KBM-7 (cell line): ENCODE measurements at regions not wholly inside any gene's neighbourhood (a gene's known extent, or its start where the extent isn't known, plus 50 kb on each side); places are given as distances from the start of the nearest gene placed in this dataset.

Experiments
- DNase-seq: peaks from one replicate; pipeline ENCODE4 v3.0.0-alpha.2; 2015
- in situ Hi-C: fragments of 300-500 bp; cut with MboI; formaldehyde crosslinking; loops from 2 replicates; pipeline ENCODE4 v1.14.3; 2020; ENCODE audit warnings: low sequenced_read_pairs, low pct_unique_long_range_greater_than_20kb, mixed read lengths

DNA sequence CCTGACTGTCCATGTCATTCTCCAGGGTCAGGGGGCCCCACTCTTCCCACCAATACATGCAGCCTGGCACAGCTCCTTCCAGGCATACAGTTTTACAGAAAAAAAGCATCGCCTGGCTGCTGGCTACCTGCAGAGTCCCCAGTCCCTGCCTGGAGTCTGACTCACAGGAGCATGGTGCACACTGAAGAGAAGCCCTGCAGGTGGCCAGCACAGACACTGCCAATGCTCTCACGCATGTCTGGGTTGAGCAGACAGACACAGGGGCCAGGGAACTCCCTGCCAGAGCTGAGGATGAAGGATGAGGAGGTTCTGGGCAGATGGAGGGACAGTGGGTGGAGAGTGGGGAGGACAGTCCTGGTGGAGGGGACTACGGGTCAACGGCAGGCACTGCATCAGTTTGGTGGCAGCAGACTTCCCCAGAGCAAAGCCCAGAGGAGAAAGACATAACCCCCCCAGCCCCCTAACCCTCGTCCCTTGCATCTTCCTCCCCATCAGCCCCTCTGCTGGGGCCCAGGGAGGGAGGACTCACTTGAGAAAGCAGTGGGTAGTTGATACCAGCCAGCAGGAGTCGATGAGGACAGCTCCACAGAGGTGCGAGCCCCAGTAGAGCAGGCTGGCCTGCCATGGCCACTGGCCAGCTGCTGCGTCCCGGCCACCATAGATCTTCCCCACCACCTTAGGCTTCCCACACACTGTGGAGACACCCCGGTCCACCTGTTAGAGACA, 72.9 kb upstream of the SPTLC1 start:
- DNase-seq: no peak
- in situ Hi-C loops: no loop called here

DNA sequence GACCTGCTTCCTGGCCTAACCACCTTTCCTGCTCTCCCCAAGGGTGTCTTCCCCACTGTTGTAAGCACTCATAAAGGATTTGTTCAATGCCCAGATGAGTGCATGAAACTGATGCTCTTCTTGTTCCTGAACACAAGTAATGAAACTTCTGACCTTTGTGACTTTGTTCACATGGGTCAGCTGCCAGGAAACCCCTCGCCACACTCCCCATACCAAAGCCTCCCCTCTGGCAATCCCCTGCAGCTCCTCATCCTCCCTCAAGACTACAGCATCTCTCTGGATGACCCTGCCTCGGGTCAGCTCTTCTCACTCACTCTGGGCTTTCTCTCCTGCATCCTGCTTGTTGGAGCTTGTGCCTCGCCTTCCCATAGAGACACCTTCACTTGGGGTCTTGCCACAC, 72.2 kb upstream of the SPTLC1 start:
- in situ Hi-C loops: no loop called here

DNA sequence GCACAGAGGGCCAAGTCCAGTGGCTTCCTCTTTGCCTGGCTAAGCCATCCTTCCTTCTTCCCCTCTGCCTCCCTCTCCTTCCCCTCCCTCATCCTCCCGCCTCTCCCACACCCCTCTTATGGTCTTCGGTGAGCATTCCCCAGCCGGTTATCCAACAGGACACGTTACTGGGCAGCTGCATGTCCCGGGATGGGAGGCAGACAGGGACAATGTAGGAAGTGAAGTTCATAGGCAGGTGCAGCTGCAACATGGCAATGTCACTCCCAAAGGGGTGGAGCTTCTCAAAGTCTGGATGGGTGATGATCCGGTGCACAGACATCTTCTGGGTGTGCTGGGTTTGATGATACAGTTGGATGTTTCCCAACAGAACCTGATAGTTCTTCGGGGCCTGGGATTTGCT, 71.4 kb upstream of the SPTLC1 start:
- in situ Hi-C loops: no loop called here
- no peak for DNase-seq

More for the DNA sequence above, 72.2 kb upstream of the SPTLC1 start:
- no peak for DNase-seq

DNA sequence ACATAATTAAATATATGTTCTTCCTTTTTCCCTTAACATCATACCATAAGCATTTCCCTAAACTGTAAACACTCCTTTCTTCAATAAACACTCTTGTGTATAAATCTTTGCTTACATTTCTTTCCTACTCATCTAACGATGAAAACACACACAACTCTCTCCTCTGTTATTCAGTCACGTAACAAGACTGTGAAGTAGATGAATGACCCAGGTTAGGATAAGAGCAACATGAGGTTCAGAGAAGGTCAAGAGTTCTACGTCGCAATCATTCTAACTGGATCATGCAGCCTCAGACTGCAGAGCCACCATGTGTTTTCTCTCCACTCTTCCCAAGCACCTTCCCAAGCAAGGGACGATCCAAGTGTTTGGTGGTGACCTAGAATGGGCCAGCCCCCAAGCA, 70.5 kb upstream of the SPTLC1 start:
- DNase-seq: no peak
- in situ Hi-C loops: no loop called here

DNA sequence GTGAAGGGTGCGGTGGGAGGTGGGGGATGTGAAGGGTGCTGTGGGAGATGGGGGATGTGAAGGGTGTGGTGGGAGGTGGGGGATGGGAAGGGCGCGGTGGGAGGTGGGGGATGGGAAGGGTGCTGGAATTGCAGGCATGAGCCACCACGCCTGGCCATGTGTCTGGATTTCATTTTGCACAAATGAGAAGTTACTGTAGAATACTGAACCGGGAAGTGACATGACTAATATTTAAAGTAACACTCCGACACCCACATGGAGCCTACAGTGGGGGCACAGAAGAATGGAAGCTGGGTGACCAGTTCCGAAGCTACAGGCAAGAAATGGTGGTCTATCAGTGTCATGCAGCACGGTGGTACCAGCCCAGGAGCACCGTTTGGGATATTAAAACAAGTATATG, 69.9 kb upstream of the SPTLC1 start:
- in situ Hi-C loops: no loop called here
- DNase-seq: no peak

DNA sequence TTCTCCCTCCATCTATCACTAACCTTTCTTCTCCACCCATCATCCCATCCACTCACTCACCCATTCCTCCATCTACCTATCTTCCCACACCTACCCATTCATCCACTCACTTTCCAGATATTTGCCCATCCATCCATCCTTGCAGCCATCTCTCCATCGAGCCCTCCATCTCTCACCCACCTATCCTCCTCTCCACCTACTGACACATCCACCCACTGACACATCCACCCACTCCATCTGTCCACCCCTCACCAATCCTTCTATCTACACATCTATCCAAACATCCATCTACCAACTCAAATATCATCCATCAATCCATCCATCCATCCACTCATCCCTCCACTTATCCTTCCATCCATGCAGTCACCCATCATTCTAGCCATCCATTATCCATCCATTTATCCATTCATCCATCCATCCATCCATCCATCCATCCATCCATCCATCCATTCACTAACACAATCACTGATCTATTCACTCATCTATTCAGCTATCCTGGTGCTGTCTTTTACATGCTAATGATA, 68.9 kb upstream of the SPTLC1 start:
- in situ Hi-C loops: no loop called here
- DNase-seq: no peak

DNA sequence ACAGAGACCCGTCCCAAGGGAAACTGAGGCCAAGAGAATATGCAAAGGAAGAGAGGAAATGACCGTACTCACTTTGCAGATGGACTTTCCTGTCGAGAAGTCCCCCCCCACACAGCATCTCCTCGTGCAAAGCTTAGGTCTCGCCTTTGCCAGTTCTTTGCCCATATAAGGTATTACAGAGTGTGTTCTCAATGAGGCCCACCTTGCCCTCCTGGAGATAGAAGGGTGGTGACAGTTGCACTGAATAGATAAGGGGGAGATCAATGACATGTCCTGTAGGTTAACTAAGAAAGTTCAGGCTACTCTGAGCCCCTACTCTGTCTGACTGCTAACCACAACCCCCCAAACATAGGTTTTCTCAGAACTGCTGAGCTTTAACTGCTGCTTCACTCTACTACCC, 68.2 kb upstream of the SPTLC1 start:
- in situ Hi-C loops: no loop called here

DNA sequence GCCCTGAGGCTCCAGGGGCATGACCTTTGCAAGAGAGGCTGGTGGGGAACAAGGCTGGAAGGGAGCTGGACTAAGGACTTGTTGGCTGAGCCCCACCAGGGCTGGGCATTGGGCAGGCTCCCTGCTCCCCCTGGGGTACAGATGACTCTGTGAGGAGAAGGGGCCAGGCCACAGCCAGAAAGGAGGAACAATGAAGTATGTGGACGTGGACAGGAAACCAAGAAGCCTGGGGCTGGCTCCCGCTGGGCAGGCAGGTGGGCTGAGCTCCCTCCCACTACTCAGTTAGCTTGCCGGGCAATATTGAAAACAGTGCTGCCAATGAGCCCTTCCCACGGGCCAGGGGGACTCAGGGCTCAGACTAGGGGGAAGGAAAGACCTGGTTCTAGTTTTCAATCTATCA, 66.1 kb upstream of the SPTLC1 start:
- peak; percentile 52 for DNase-seq
- in situ Hi-C loops: no loop called here

More for the DNA sequence above, 68.2 kb upstream of the SPTLC1 start:
- no peak for DNase-seq

DNA sequence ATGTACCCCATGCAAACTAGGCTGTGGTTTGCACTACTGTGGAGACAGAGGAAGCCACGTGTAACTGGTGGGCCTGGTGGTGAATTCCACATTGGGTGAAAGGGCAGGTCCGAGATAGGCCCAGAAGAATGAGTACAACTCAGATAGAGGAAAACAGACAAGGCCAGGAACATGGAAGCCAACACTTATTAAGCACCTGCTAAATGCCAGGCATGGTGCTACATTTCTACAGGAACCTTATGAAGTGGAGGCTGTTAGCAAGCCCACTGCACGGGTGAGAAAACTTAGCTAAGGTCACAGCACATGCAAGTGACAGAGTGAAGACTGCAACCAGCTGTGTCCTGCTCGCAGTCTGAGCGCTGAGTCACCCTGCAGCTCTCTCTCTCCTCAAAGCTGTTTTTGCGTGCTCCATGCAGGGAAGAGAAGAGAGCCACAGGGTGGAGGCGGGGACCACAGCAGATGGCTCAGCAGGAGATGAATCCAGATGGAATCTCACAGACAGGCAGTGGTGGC, 65.5 kb upstream of the SPTLC1 start:
- in situ Hi-C loops: no loop called here
- peak; percentile 54 for DNase-seq

DNA sequence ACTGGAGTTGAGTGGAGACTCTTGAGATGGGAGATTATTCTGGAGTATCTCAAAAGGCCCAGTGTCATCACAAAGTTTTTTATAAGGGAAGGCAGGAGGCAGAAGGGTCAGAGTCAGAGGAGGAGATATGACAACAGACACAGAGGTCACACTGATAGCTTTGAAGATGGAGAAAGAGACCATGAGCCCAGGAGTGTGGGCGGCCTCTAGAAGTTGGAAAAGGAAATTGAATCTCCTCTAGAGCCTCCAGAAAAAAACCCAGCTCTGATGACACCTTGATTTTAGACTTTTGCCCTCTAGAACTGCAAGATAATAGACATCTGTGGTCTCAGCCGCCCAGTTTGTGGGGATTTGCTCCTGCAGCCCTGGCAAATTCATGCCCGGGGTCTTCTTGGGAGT, 64.8 kb upstream of the SPTLC1 start:
- in situ Hi-C loops: no loop called here

DNA sequence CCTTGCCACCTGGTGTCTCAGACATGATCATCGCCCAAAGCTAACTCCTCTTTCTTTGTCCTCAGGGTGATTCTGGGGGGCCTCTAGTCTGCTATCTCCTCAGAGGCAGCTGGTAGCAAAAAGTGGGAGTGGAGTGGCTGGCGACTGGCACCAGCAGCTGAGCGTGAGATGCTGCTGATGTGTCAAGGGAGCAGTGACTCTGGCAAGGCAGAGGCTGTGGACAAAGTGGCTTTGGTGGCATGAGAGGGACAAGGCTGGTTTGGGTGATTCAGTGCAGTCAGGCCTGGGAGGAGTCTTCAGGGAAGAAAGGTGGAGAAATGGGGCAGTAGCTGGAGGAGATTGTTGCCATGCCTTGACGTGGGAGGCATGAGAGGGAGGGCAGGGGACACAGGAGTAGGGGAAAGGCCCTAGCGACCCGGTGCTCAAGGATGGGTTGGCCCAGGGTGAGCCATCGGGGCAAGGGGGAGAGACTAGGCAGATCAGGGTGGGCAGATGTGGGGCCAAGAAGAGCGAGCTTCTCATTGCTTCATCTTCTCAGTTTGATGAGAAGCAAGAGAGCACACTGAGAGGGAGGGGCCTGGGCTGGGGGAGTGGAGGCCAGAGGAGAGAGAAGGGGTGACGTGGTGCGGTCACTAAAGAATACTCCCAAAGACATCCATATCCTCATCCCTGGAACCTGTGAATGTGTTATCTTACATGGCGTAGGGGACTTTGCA, 64.2 kb upstream of the SPTLC1 start:
- in situ Hi-C loops: no loop called here
- no peak for DNase-seq

More for the DNA sequence above, 64.8 kb upstream of the SPTLC1 start:
- no peak for DNase-seq

DNA sequence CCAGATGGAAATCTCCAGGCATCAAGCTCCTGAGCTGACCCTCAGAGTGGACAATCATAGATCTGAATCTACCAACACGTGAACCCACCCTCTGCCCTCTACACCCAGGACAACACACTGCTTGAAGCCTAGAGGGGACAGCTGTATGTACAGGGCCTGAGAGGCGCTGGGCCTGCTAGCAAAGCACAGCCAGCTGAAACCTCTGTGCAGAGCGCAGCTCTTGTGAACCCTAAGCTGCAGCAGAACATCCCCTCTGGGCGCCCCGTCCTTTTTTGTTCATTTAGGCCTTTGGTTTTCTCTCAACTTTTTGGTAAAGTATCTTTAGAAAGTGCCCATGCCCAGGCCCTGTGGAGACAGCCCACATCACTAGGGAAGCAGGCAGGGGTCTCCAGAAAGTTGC, 62.4 kb upstream of the SPTLC1 start:
- DNase-seq: no peak
- in situ Hi-C loops: no loop called here

DNA sequence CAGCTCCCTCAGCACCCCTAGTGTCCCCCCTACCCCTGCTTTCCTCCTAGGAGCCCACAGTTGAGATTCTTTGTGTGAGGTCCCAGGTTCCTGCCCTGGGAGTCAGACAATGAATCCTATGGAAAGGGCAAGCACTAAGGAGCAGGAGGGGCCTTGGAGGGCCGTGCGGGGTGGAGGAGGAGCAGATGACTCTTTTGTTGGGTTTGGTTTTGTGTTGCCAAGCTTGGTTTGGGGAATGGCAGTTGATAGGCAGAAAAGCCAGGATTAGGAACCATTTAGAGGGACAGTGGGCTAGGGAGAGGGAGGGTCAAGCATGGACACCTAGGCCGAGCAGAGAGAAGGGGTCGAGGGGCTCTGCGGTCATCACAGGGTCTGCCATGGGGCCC, 61.6 kb upstream of the SPTLC1 start:
- no peak for DNase-seq
- in situ Hi-C loops: no loop called here

DNA sequence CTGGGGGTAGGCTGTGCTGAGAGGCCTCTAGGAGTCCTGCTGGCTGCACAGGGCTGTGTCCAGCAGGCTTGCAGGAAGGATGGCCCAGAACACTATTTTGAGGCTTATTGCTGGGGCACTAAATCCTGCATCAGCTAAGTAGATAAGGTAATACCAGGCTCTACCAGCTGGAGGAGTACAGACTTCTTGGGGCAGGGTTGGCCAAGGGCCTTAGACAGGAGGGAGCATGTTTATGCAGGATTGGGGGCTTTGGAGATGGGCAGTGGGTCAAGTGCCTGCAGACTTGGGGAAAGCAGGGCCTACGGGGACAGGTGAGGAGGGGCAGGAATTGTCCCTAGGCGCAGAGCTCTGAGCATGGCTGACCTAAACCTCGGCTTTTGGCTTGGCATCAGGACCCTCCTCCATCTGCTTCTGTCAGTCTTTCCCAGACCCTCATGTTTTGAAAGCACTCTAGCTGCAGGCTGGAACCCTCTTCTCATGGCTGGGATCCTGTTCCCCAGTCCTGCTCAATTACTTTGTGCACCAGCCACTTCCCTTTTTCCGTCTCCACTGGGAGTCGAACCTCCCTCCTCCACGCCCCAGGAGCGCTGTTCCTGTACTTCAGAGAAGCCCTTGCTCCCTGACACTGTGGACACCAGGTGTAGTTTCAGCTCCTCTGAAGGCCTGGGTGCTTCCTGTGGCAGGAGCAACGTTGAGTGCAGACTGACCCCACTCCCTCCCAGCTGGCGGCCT, 61.0 kb upstream of the SPTLC1 start:
- DNase-seq: peak; percentile 39

DNA sequence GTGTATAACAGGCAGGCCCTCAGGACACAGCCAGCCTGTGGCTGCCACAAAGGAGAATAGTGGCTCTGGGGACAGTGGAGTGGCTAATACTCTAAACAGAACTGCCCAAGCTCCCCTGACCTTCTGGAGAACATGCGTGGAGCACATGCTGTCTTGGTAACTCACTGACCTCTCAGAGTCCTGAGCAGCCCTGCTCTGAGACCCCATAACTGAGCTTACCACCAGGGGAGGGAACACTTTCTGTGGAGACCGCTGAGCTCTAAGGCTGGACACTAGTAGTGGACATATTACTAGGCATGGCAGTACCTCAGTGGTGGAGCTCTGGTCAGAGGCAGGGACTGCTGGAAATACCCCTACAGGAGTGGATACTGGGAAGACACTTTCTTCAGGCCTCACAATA, 60.2 kb upstream of the SPTLC1 start:
- no peak for DNase-seq
- in situ Hi-C loops: no loop called here

More for the DNA sequence above, 61.0 kb upstream of the SPTLC1 start:
- in situ Hi-C loops: no loop called here

DNA sequence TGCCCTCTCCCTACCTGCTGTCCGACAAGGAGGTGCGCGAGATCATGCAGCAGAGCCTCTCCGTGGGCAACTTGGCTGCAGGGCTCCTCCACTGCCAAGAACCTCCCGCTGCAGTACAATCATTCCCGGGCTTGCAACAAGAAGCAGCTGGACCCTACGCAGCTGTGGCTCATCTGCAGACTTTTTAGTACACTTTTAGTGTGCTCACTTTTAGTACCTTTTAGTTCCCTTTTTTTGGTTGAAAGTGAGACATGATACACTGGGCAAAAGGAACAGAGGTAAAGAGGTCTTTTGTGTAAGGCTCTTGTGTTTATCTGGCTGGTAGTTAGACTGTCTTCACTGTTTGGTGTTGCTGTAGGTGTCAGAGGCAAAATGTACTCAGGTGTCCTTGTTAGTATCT, 58.1 kb upstream of the SPTLC1 start:
- in situ Hi-C loops: no loop called here
- DNase-seq: no peak

DNA sequence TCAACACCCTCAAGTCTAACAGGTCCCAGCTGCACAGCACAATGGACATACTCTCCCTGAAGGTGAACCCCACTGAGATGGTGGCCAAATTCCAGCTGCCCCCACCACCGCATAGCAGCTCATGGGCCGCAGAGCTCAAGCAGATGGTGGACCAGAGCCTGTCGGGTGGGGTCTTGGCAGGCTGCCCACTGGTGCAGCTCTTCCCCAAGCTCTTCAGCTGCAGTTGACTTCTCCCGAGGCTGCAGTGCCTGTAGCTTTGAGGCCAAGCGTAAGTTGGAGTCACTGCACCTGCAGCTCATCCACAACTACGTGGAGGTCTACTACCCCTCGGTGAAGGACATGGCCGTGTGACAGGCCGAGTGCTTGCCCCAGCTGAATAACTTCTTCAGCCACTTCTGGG, 56.6 kb upstream of the SPTLC1 start:
- in situ Hi-C loops: no loop called here
- DNase-seq: no peak

DNA sequence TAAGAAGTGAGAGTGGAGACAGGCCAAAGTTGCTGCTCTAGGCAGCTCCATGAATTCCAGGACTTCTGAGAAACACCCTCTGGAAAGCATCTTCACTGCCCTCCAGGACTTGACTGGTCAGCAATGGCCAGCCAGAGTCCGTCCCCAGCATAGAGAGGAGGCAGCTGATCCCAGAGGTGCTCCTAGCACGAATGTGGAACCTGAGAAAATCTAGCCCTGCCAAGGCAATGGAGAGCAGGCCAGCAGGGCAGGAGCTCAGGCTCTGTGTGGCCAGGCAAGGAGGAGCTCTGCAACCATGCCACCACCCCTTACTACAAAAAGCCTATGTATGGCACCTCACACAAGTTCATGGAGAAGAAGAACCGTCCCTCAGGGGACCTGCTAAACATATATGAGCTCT, 56.1 kb upstream of the SPTLC1 start:
- DNase-seq: no peak
- in situ Hi-C loops: no loop called here

DNA sequence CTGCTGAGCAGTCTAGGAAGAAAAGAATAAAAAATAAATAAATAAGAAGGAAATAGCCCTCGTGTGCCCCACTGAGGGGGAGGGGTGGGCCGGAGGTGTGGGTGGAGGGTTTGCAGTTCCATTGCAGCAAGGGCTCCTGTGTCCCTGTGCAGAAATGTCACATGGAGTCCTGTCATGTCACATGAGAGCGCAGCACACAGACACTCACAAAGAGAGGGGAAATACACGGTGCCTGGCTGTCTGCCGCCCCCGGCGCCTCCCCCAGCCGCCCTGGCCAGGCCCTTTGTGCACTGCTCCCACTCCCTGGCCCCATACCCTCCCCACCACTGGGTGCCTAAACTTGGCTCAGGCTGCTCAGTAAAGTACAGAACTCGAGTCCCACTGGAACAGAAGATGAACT, 55.6 kb upstream of the SPTLC1 start:
- peak; percentile 61 for DNase-seq
- in situ Hi-C loops: no loop called here

DNA sequence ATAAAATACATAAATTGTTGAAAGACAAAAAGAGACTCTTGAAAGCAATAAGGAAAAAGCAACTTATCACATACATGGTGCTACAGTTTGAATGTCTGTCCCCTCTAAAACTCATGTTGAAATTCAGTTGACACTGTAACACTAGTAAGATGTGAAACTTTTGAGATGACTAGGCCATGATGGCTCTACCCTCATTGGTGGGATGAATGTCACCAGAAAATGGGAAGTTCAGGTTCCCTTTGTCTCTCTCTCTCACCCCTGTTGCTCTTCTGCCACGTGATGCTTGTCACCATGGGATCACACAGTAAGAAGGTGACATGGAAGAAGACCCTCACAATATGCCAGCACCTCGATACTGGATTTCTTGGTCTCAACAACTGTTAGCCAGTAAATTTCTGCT, 50.3 kb upstream of the SPTLC1 start:
- in situ Hi-C loops: no loop called here

More for the DNA sequence above, 50.3 kb upstream of the SPTLC1 start:
- DNase-seq: no peak
